IPS-18a (cell line): ENCODE measurements at regions not wholly inside any gene's neighbourhood (a gene's known extent, or its start where the extent isn't known, plus 50 kb on each side); places are given as distances from the start of the nearest gene placed in this dataset.

Experiments
- H3K27ac ChIP-seq: one replicate; pipeline ENCODE4 v1.5.1; 2013; ENCODE audit warnings: low read length
- H3K27me3 ChIP-seq: one replicate; pipeline ENCODE4 v1.6.1; 2013; ENCODE audit warnings: mild to moderate bottlenecking, low read length; ENCODE audit not compliant: control insufficient read depth, insufficient read depth
- H3K36me3 ChIP-seq: one replicate; pipeline ENCODE4 v1.6.1; 2013; ENCODE audit warnings: low read depth, low read length; ENCODE audit not compliant: control insufficient read depth
- H3K4me1 ChIP-seq: one replicate; pipeline ENCODE4 v1.6.1; 2013; ENCODE audit warnings: low read depth, low read length; ENCODE audit not compliant: control insufficient read depth
- H3K4me3 ChIP-seq: one replicate; pipeline ENCODE4 v1.5.1; 2013; ENCODE audit warnings: low read length
- H3K9ac ChIP-seq: one replicate; pipeline ENCODE4 v1.6.1; 2013; ENCODE audit warnings: mild to moderate bottlenecking, low read length, moderate library complexity
- H3K9me3 ChIP-seq: one replicate; pipeline ENCODE4 v1.6.1; 2013; ENCODE audit warnings: low read depth, low read length; ENCODE audit not compliant: control insufficient read depth

GRCh38 chr6:44548319-44548718, 160.8 kb downstream of the CDC5L start:
- H3K9me3 ChIP-seq, result no peaks in the 10 kb centered on the region
- H3K27ac ChIP-seq, result no peak overlapping the region

GRCh38 chr6:44549516-44549915, 162.0 kb downstream of the CDC5L start:
- Histone ChIP-seq H3K27ac (no peak overlapping the region), H3K36me3 (no peaks in the 10 kb centered on the region), H3K4me3 (no peak overlapping the region), H3K9me3 (no peaks in the 10 kb centered on the region), H3K4me1 (no peaks in the 10 kb centered on the region), H3K9ac (no peak overlapping the region), H3K27me3 (no peaks in the 10 kb centered on the region)

More at GRCh38 chr6:44548319-44548718, 160.8 kb downstream of the CDC5L start:
- Histone ChIP-seq H3K4me3 (no peak overlapping the region), H3K4me1 (peaks cover under 1% of the 10 kb centered on the region), H3K27me3 (no peaks in the 10 kb centered on the region), H3K9ac (no peak overlapping the region), H3K36me3 (no peaks in the 10 kb centered on the region)

- no peak overlapping the region for H3K4me3 ChIP-seq
- H3K27ac ChIP-seq, result no peak overlapping the region
- no peaks in the 10 kb centered on the region for H3K27me3 ChIP-seq
- no peaks in the 10 kb centered on the region for H3K9me3 ChIP-seq
- no peaks in the 10 kb centered on the region for H3K4me1 ChIP-seq
- H3K36me3 ChIP-seq, result no peaks in the 10 kb centered on the region
- no peak overlapping the region for H3K9ac ChIP-seq
Observed at GRCh38 chr6:44554194-44554593, 166.7 kb downstream of the CDC5L start.

- Histone ChIP-seq H3K4me3 (no peak overlapping the region), H3K9me3 (no peaks in the 10 kb centered on the region), H3K4me1 (peaks cover 6% of the 10 kb centered on the region), H3K9ac (no peak overlapping the region), H3K36me3 (no peaks in the 10 kb centered on the region), H3K27me3 (no peaks in the 10 kb centered on the region), H3K27ac (no peak overlapping the region)
Observed at GRCh38 chr6:44554861-44555260, 167.4 kb downstream of the CDC5L start.

- Histone ChIP-seq H3K4me3 (no peak overlapping the region), H3K27ac (no peak overlapping the region)
Observed at GRCh38 chr6:44556046-44556445, 168.5 kb downstream of the CDC5L start.

GRCh38 chr6:44558024-44558831, 170.7 kb downstream of the CDC5L start:
- H3K4me1 ChIP-seq, result peaks cover 6% of the 10 kb centered on the region
- H3K36me3 ChIP-seq, result no peaks in the 10 kb centered on the region
- no peaks in the 10 kb centered on the region for H3K9me3 ChIP-seq
- no peak overlapping the region for H3K9ac ChIP-seq
- no peak overlapping the region for H3K27ac ChIP-seq
- no peak overlapping the region for H3K4me3 ChIP-seq
- H3K27me3 ChIP-seq, result no peaks in the 10 kb centered on the region

More at GRCh38 chr6:44556046-44556445, 168.5 kb downstream of the CDC5L start:
- Histone ChIP-seq H3K27me3 (no peaks in the 10 kb centered on the region), H3K36me3 (no peaks in the 10 kb centered on the region), H3K9ac (no peak overlapping the region), H3K4me1 (peaks cover 6% of the 10 kb centered on the region), H3K9me3 (no peaks in the 10 kb centered on the region)

GRCh38 chr6:44558832-44559251, 171.3 kb downstream of the CDC5L start:
- Histone ChIP-seq H3K4me1 (peaks cover 6% of the 10 kb centered on the region), H3K4me3 (no peak overlapping the region), H3K9ac (no peak overlapping the region), H3K27ac (no peak overlapping the region), H3K9me3 (no peaks in the 10 kb centered on the region), H3K27me3 (no peaks in the 10 kb centered on the region), H3K36me3 (no peaks in the 10 kb centered on the region)

- H3K4me3 ChIP-seq, result no peak overlapping the region
- no peaks in the 10 kb centered on the region for H3K27me3 ChIP-seq
- no peaks in the 10 kb centered on the region for H3K9me3 ChIP-seq
- H3K27ac ChIP-seq, result no peak overlapping the region
- peaks cover 6% of the 10 kb centered on the region for H3K4me1 ChIP-seq
- H3K36me3 ChIP-seq, result no peaks in the 10 kb centered on the region
- H3K9ac ChIP-seq, result no peak overlapping the region
Observed at GRCh38 chr6:44559486-44560270, 172.2 kb downstream of the CDC5L start.

GRCh38 chr6:44560458-44561059, 173.1 kb downstream of the CDC5L start:
- Histone ChIP-seq H3K36me3 (no peaks in the 10 kb centered on the region), H3K27me3 (no peaks in the 10 kb centered on the region), H3K9me3 (no peaks in the 10 kb centered on the region), H3K9ac (no peak overlapping the region), H3K4me1 (peaks cover 6% of the 10 kb centered on the region), H3K27ac (no peak overlapping the region), H3K4me3 (no peak overlapping the region)

- no peaks in the 10 kb centered on the region for H3K36me3 ChIP-seq
- H3K27ac ChIP-seq, result no peak overlapping the region
- no peaks in the 10 kb centered on the region for H3K27me3 ChIP-seq
- H3K9ac ChIP-seq, result no peak overlapping the region
- H3K4me3 ChIP-seq, result no peak overlapping the region
- H3K9me3 ChIP-seq, result no peaks in the 10 kb centered on the region
- peaks cover 6% of the 10 kb centered on the region for H3K4me1 ChIP-seq
Observed at GRCh38 chr6:44561060-44561623, 173.6 kb downstream of the CDC5L start.
